ENCODE measurements at regions not wholly inside any gene's neighbourhood (a gene's known extent, or its start where the extent isn't known, plus 50 kb on each side); places are given as distances from the start of the nearest gene placed in this dataset.

- TF ChIP-seq CTCF (IDR thresholded peaks at IDR 0.05) (no peak), POLR2A (IDR thresholded peaks at IDR 0.05) (no peak)
Measured at GRCh38 chr9:13596383-13596970, 317.0 kb upstream of the MPDZ start.
